Left lung (tissue), 4 donors: ENCODE measurements at regions not wholly inside any gene's neighbourhood (a gene's known extent, or its start where the extent isn't known, plus 50 kb on each side); places are given as distances from the start of the nearest gene placed in this dataset.

Experiments
- ATAC-seq: fragments of 200-7000 bp; cut with Tn5 transposase; one replicate; pipeline ENCODE4 v1.9.1; 2020; ENCODE audit warnings: moderate library complexity
- DNase-seq, 4 donors: peaks; one replicate each; pipeline ENCODE4 v3.0.0-alpha.2; 2013 to 2020
- H3K27ac ChIP-seq, 2 donors: fragments of 200-600 bp; sonication (generic) in 1 of 2; one replicate each; pipeline versions ENCODE4 v1.5.0 to v1.8.0; 2020 to 2021
- H3K27me3 ChIP-seq, 2 donors: fragments of 200-600 bp; sonication (generic) in 1 of 2; one replicate each; pipeline versions ENCODE4 v1.5.0 to v1.8.0; 2020 to 2021
- H3K36me3 ChIP-seq, 2 donors: fragments of 200-600 bp; sonication (generic) in 1 of 2; one replicate each; pipeline versions ENCODE4 v1.5.0 to v1.8.0; 2020 to 2021
- H3K4me1 ChIP-seq, 2 donors: fragments of 200-600 bp; one replicate each; pipeline ENCODE4 v1.8.0; 2021
- H3K4me3 ChIP-seq, 2 donors: fragments of 200-600 bp; sonication (generic) in 1 of 2; one replicate each; pipeline versions ENCODE4 v1.5.0 to v1.8.0; 2020 to 2021; ENCODE audit warnings: mild to moderate bottlenecking in 1 of 2
- H3K9me3 ChIP-seq, 2 donors: fragments of 200-600 bp; sonication (generic) in 1 of 2; one replicate each; pipeline versions ENCODE4 v1.5.0 to v1.8.0; 2020 to 2021
- intact Hi-C, 2 donors: fragments of 100-400 bp; cut with DNase I; formaldehyde crosslinking; loops; one replicate each; pipeline versions ENCODE4 v1.11.2 to v1.14.2; 2022
- TF ChIP-seq, protein P1 (sequence below), 2 donors: fragments of 200-600 bp; sonication (generic) in 1 of 2; IDR thresholded peaks; one replicate each; pipeline versions ENCODE4 v1.5.0 to v1.8.0; 2021; ENCODE audit warnings: antibody characterized with exemption in 2 of 2
- donor health status: DM: no; HTN: yes; CAD: no.
- donor health status: DM: no; HTN: no; CAD: no.

DNA sequence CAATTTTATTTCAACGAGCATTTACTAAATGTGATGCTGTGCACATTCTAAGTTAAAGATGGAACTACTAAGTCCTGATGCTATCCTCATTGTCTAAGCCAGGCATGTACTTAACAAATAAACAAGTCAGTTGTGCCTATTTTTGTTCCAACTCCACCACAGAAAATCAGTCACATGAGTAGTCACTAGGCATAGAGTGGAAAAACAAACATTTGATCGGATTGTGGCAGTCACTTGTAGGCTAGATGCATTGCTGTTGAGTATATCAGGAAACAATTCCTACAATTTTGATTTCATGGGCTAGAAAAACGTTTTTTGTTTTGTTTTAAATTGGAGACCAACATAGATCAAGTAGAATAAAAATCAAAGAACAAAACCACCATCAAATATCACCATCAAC lies 177.6 kb upstream of the SLC25A13 start:
- TF ChIP-seq, protein P1, sequence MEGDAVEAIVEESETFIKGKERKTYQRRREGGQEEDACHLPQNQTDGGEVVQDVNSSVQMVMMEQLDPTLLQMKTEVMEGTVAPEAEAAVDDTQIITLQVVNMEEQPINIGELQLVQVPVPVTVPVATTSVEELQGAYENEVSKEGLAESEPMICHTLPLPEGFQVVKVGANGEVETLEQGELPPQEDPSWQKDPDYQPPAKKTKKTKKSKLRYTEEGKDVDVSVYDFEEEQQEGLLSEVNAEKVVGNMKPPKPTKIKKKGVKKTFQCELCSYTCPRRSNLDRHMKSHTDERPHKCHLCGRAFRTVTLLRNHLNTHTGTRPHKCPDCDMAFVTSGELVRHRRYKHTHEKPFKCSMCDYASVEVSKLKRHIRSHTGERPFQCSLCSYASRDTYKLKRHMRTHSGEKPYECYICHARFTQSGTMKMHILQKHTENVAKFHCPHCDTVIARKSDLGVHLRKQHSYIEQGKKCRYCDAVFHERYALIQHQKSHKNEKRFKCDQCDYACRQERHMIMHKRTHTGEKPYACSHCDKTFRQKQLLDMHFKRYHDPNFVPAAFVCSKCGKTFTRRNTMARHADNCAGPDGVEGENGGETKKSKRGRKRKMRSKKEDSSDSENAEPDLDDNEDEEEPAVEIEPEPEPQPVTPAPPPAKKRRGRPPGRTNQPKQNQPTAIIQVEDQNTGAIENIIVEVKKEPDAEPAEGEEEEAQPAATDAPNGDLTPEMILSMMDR (IDR thresholded peaks at IDR 0.05) = no peak
- intact Hi-C loops = no loop called here

DNA sequence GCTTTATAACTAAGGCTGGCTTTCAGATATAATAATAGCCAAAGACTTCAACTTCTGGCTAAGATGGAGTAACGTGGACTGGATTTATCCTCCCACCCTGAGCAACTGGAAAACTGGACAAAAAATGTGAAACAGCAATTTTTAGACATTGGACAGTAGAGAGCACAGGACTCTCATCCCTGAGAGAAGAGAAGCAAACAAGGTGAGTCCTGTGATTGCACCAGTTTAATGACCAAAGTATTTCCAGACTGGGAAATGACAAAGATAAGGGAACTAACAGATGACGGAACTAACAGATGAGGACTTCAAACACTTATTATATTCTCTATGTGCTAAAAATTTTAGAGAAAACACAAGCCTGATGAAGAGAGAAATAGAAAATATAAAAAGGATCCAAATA lies 175.7 kb upstream of the SLC25A13 start:
- intact Hi-C loops = no loop called here
- Histone ChIP-seq H3K4me3 (no peak overlapping the region), H3K4me1 (no peaks in the 10 kb centered on the region), H3K27me3 (no peaks in the 10 kb centered on the region), H3K36me3 (no peaks in the 10 kb centered on the region), H3K9me3 (no peaks in the 10 kb centered on the region), H3K27ac (no peak overlapping the region)
- DNase-seq (no peak), ATAC-seq (no peak)
- TF ChIP-seq, protein P1 (IDR thresholded peaks at IDR 0.05) = no peak

More for the DNA sequence above, 177.6 kb upstream of the SLC25A13 start:
- H3K36me3 ChIP-seq = no peaks in the 10 kb centered on the region
- no peak overlapping the region for H3K4me3 ChIP-seq
- H3K9me3 ChIP-seq = no peaks in the 10 kb centered on the region
- no peaks in the 10 kb centered on the region for H3K27me3 ChIP-seq
- H3K4me1 ChIP-seq = no peaks in the 10 kb centered on the region
- H3K27ac ChIP-seq = no peak overlapping the region
- DNase-seq = no peak
- peak; percentile 19 for ATAC-seq

DNA sequence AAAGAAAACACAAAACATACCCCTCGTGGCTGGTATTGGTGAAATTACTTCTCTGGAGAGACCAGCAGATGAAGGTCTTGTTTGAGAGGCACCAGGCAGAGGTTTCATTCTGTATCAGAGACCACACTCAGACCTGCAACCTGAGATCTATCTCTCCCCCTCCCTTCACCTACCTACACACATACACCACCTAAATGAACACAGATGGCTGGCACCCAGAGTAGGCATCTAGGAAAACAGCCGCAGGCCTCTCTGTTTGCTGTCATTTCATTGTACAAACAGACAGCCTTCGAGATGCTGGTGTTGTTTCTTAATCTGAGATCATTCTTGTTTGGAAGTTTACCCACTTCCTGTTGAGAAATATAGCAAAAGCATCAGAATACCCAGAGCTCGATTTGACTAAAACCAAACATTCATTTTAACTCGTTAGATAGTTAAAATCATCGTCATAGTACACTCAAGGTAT lies 173.9 kb upstream of the SLC25A13 start:
- TF ChIP-seq, protein P1 (IDR thresholded peaks at IDR 0.05) = no peak
- intact Hi-C loops = no loop called here
- ATAC-seq = no peak

DNA sequence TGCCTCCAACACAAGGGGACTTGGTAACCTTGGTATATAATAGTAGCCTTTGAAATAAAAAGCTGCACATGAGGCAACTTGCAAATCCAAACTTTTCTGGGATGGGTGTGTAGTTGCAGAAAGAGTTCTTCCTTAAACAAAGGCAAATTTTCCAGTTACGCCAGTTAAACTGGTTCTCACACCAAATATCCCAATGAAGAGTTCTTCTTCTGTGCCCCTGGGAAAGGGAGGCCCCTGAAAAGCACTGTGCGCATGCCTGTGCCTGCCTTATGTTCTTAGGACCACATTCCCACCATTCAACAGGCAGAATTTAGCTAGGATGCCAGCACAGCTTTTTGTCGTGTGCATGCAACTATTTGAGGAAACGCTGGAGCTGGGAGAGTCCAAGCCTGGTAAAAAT lies 164.8 kb upstream of the SLC25A13 start:
- intact Hi-C loops = no loop called here
- no peaks in the 10 kb centered on the region for H3K36me3 ChIP-seq

More for the DNA sequence above, 173.9 kb upstream of the SLC25A13 start:
- H3K36me3 ChIP-seq = no peaks in the 10 kb centered on the region
- H3K9me3 ChIP-seq = no peaks in the 10 kb centered on the region
- H3K4me3 ChIP-seq = no peak overlapping the region
- no peaks in the 10 kb centered on the region for H3K4me1 ChIP-seq
- H3K27me3 ChIP-seq = no peaks in the 10 kb centered on the region
- DNase-seq = no peak
- H3K27ac ChIP-seq = no peak overlapping the region

DNA sequence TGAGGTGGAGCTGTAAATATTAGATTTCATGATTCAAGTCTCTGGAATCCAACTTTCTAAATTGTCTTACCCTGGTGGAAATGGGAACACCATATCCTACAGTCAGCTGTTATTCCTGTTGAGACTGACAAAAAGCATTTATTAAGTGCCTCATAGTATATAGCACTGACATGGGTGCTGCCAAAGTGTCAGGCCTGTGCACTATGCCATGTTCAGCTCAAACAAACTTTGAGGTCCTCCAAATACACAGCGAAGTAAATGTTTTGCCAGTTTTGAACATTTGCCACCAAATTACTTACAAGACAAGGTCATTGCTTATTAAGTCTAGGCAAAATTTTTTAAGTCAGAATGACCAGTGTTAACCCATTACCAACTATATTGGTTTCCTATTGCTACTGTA lies 162.9 kb upstream of the SLC25A13 start:
- no peaks in the 10 kb centered on the region for H3K36me3 ChIP-seq
- H3K27ac ChIP-seq = no peak overlapping the region
- H3K4me3 ChIP-seq = no peak overlapping the region
- TF ChIP-seq, protein P1 (IDR thresholded peaks at IDR 0.05) = no peak
- H3K9me3 ChIP-seq = no peaks in the 10 kb centered on the region
- no peak for DNase-seq
- no peaks in the 10 kb centered on the region for H3K4me1 ChIP-seq
- intact Hi-C loops = no loop called here
- no peaks in the 10 kb centered on the region for H3K27me3 ChIP-seq
- no peak for ATAC-seq

More for the DNA sequence above, 164.8 kb upstream of the SLC25A13 start:
- Histone ChIP-seq H3K9me3 (no peaks in the 10 kb centered on the region), H3K27ac (no peak overlapping the region), H3K4me1 (no peaks in the 10 kb centered on the region), H3K4me3 (no peak overlapping the region), H3K27me3 (no peaks in the 10 kb centered on the region)
- no peak for ATAC-seq
- TF ChIP-seq, protein P1 (IDR thresholded peaks at IDR 0.05) = no peak
- DNase-seq = no peak
